Liver (tissue), 3 donors: ENCODE measurements at regions not wholly inside any gene's neighbourhood (a gene's known extent, or its start where the extent isn't known, plus 50 kb on each side); places are given as distances from the start of the nearest gene placed in this dataset.

Source experiments
- CTCF ChIP-seq: fragments of 150-350 bp; IDR thresholded peaks from 2 replicates; pipeline ENCODE4 v1.5.1; 2017; ENCODE audit warnings: improper control_type of control experiment, low read depth, low read length; ENCODE audit not compliant: missing input control
- EGR1 ChIP-seq, 2 donors: IDR thresholded peaks; 2 replicates each; pipeline ENCODE4 v1.6.1; 2016 to 2018; ENCODE audit warnings: antibody characterized with exemption in 2 of 2, low read depth in 2 of 2
- FOXA1 ChIP-seq: IDR thresholded peaks from 2 replicates; pipeline ENCODE4 v1.6.1; 2016; ENCODE audit warnings: antibody characterized with exemption
- HNF4A ChIP-seq, 2 donors: conservative IDR thresholded peaks; 2 replicates each; pipeline ENCODE4 v1.6.1; 2016; ENCODE audit warnings: antibody characterized with exemption in 2 of 2, mild to moderate bottlenecking in 2 of 2
- JUND ChIP-seq, 2 donors: IDR thresholded peaks; 2 replicates each; pipeline ENCODE4 v1.6.1; 2016; ENCODE audit warnings: antibody characterized with exemption in 2 of 2
- RAD21 ChIP-seq, 2 donors: IDR thresholded peaks; 2 replicates each; pipeline ENCODE4 v1.6.1; 2016; ENCODE audit warnings: antibody characterized with exemption in 2 of 2, mild to moderate bottlenecking in 2 of 2
- SP1 ChIP-seq: IDR thresholded peaks from 2 replicates; pipeline ENCODE4 v1.6.1; 2018; ENCODE audit warnings: antibody characterized with exemption, mild to moderate bottlenecking
- YY1 ChIP-seq: IDR thresholded peaks from 2 replicates; pipeline ENCODE4 v1.6.1; 2016; ENCODE audit warnings: antibody characterized with exemption, mild to moderate bottlenecking
- TF ChIP-seq, protein P1 (sequence below): IDR thresholded peaks from 2 replicates; pipeline ENCODE4 v1.6.1; 2016; ENCODE audit warnings: antibody characterized with exemption
- TF ChIP-seq, protein P2 (sequence below): IDR thresholded peaks from 2 replicates; pipeline ENCODE4 v1.6.1; 2016; ENCODE audit warnings: antibody characterized with exemption
- donor health status: healthy.
- donor health status: healthy.

GRCh38 chrY:7877458-7877857 is 965.9 kb upstream of the AMELY start:
- TF ChIP-seq CTCF (no peak), EGR1 (IDR thresholded peaks at IDR 0.05; ENCODE audit: low read depth in 2 of 2) (no peak), YY1 (no peak), SP1 (no peak), RAD21 (IDR thresholded peaks at IDR 0.05) (no peak), FOXA1 (no peak), JUND (IDR thresholded peaks at IDR 0.05) (no peak), HNF4A (conservative IDR thresholded peaks at IDR 0.05) (no peak)
- TF ChIP-seq, protein P1, sequence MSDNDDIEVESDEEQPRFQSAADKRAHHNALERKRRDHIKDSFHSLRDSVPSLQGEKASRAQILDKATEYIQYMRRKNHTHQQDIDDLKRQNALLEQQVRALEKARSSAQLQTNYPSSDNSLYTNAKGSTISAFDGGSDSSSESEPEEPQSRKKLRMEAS = no peak
- TF ChIP-seq, protein P2, sequence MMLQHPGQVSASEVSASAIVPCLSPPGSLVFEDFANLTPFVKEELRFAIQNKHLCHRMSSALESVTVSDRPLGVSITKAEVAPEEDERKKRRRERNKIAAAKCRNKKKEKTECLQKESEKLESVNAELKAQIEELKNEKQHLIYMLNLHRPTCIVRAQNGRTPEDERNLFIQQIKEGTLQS = no peak
